ENCODE measurements at regions not wholly inside any gene's neighbourhood (a gene's known extent, or its start where the extent isn't known, plus 50 kb on each side); places are given as distances from the start of the nearest gene placed in this dataset.

DNA sequence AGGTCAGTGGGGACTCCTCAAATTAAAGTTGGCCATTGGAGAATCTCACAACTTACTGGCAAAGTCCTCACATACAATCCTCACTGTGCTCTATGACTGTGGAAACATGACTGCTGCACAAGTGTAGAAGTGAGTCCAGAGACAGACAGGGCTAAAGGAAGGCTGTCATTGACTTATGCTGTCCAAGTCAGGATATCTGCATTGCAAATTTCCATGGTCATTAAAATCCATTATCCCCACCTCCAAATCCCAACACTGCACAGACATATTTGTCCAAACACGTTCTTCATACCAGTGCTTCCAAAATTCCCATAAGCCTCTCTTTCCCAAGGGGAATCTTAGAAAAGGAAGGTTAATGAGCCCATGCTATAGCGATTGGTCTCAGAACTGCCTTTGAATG, 396.8 kb upstream of the ANKRD30A start:
- intact Hi-C loops (cut with micrococcal nuclease), result loop anchor here (5.0 kb wide), 1 partner anchor 1091 kb away; no protein-coding TSS in a partner anchor
- Mint-ChIP-seq H3K9me3 (peaks cover 0 to 4% of the 10 kb centered on the region in 2 donors), H3K27ac (no peak overlapping the region), H3K4me1 (no peaks in the 10 kb centered on the region), H3K36me3 (no peaks in the 10 kb centered on the region), H3K27me3 (ENCODE audit: low read depth in 2 of 2) (no peaks in the 10 kb centered on the region), H3K4me3 (no peak overlapping the region)
- no peak overlapping the region for H3K27ac ChIP-seq (ENCODE audit: low read length)
- DNase-seq, result no peak
- no peaks in the 10 kb centered on the region for H3K4me1 ChIP-seq (ENCODE audit: control insufficient read depth, insufficient read depth, low read length)
- H3K36me3 ChIP-seq (ENCODE audit: control insufficient read depth, insufficient read depth, low read length), result no peaks in the 10 kb centered on the region
- TF ChIP-seq, protein P1, sequence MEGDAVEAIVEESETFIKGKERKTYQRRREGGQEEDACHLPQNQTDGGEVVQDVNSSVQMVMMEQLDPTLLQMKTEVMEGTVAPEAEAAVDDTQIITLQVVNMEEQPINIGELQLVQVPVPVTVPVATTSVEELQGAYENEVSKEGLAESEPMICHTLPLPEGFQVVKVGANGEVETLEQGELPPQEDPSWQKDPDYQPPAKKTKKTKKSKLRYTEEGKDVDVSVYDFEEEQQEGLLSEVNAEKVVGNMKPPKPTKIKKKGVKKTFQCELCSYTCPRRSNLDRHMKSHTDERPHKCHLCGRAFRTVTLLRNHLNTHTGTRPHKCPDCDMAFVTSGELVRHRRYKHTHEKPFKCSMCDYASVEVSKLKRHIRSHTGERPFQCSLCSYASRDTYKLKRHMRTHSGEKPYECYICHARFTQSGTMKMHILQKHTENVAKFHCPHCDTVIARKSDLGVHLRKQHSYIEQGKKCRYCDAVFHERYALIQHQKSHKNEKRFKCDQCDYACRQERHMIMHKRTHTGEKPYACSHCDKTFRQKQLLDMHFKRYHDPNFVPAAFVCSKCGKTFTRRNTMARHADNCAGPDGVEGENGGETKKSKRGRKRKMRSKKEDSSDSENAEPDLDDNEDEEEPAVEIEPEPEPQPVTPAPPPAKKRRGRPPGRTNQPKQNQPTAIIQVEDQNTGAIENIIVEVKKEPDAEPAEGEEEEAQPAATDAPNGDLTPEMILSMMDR (IDR thresholded peaks at IDR 0.05), result no peak
- no peak overlapping the region for H3K4me3 ChIP-seq (ENCODE audit: low read length)
- no peaks in the 10 kb centered on the region for H3K27me3 ChIP-seq (ENCODE audit: control insufficient read depth, insufficient read depth, low read length)
- H3K9me3 ChIP-seq (ENCODE audit: control insufficient read depth, insufficient read depth, low read length), result no peaks in the 10 kb centered on the region
- ATAC-seq, result no peak
- 90% methylated on average over 2 of the region's 2 CpGs for WGBS (ENCODE audit: insufficient coverage)

DNA sequence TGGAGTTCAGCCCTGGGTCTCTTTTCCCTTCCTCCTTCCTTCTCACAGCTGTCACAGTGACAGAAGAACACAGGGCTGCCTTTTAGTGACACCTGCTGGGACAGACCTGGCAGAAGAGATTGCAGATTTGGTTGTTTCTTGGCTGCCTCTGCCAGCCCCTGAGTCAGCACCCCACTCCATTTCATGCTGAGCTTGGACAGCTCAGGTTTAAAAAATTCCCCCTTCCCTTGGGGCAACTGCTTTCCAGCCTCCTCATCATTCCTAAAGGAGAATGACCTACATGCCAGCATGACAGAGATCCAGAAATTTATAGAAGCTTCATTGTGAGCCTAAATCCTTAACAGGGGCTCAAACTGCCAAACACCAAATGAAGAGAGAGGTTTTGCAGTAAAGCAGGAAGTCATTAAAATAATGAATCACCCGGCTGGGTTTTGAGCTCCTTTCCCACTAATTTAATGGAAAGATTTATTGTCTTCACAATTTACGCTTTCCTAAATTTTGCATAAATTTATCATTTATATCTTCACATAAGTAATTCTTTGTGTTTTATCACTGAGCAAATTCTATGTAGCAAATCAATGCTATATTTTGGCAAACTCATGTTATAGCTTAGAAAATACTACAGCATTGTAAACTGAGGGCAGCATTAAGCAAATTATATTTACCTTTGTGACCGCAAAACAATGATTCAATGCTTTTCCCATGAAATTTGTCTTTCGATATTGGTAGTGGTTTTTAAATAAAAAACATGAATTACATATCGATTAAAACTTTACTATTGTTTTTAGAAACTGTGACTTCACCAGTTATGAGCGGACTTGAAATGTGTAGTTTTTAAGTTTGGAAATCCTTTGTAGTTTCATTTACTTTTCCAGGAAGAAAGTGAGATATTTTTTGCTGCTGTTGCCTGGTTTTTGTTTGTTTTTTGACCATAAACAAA, 399.5 kb upstream of the ANKRD30A start:
- no peak overlapping the region for H3K4me3 Mint-ChIP-seq
- no peak overlapping the region for H3K27ac Mint-ChIP-seq
- Histone ChIP-seq H3K4me3 (ENCODE audit: low read length) (no peak overlapping the region), H3K4me1 (ENCODE audit: control insufficient read depth, insufficient read depth, low read length) (no peaks in the 10 kb centered on the region), H3K9me3 (ENCODE audit: control insufficient read depth, insufficient read depth, low read length) (no peaks in the 10 kb centered on the region), H3K27me3 (ENCODE audit: control insufficient read depth, insufficient read depth, low read length) (no peaks in the 10 kb centered on the region), H3K27ac (ENCODE audit: low read length) (no peak overlapping the region), H3K36me3 (ENCODE audit: control insufficient read depth, insufficient read depth, low read length) (no peaks in the 10 kb centered on the region)
- intact Hi-C loops (cut with micrococcal nuclease), result loop anchor here (5.0 kb wide), 1 partner anchor 1089 kb away; no protein-coding TSS in a partner anchor
- H3K4me1 Mint-ChIP-seq, result no peaks in the 10 kb centered on the region
- no peaks in the 10 kb centered on the region for H3K27me3 Mint-ChIP-seq (ENCODE audit: low read depth in 2 of 2)
- TF ChIP-seq, protein P1 (IDR thresholded peaks at IDR 0.05), result no peak
- DNase-seq (no peak), ATAC-seq (no peak)
- 63% methylated on average over 6 of the region's 6 CpGs for WGBS (ENCODE audit: insufficient coverage)
- no peaks in the 10 kb centered on the region for H3K36me3 Mint-ChIP-seq
- peaks cover 0 to 2% of the 10 kb centered on the region in 2 donors for H3K9me3 Mint-ChIP-seq

DNA sequence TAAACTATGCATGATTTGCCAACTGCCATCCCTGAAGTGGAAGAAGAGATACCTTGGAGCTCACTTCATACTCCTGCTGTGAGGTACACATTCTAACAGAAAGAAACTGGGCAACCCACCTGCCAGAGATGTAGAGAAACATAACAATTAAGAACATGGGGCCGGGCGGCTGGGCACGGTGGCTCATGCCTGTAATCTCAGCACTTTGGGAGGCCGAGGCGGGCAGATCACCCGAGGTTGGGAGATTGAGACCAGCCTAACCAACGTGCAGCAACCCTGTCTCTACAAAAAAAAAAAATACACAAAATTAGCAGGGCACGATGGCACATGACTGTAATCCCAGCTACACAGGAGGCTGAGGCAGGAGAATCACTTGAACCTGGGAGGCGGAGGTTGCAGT, 402.6 kb upstream of the ANKRD30A start:
- H3K27me3 Mint-ChIP-seq (ENCODE audit: low read depth in 2 of 2), result no peaks in the 10 kb centered on the region
- H3K36me3 ChIP-seq (ENCODE audit: control insufficient read depth, insufficient read depth, low read length), result no peaks in the 10 kb centered on the region
- intact Hi-C loops (cut with micrococcal nuclease), result no loop called here
- H3K9me3 Mint-ChIP-seq, result peaks cover 0 to 2% of the 10 kb centered on the region in 2 donors
- H3K4me3 Mint-ChIP-seq, result no peak overlapping the region
- H3K27ac ChIP-seq (ENCODE audit: low read length), result no peak overlapping the region
- ATAC-seq, result no peak
- no peaks in the 10 kb centered on the region for H3K4me1 ChIP-seq (ENCODE audit: control insufficient read depth, insufficient read depth, low read length)
- TF ChIP-seq, protein P1 (IDR thresholded peaks at IDR 0.05), result no peak
- 92% methylated on average over 9 of the region's 9 CpGs for WGBS (ENCODE audit: insufficient coverage)
- H3K4me3 ChIP-seq (ENCODE audit: low read length), result no peak overlapping the region
- no peaks in the 10 kb centered on the region for H3K9me3 ChIP-seq (ENCODE audit: control insufficient read depth, insufficient read depth, low read length)
- H3K27me3 ChIP-seq (ENCODE audit: control insufficient read depth, insufficient read depth, low read length), result no peaks in the 10 kb centered on the region
- no peak for DNase-seq
- H3K4me1 Mint-ChIP-seq, result no peaks in the 10 kb centered on the region
- H3K27ac Mint-ChIP-seq, result no peak overlapping the region
- no peaks in the 10 kb centered on the region for H3K36me3 Mint-ChIP-seq

All from natural killer cell (primary cell).